Neural cell (in vitro differentiated cells): ENCODE measurements at regions not wholly inside any gene's neighbourhood (a gene's known extent, or its start where the extent isn't known, plus 50 kb on each side); places are given as distances from the start of the nearest gene placed in this dataset.

ENCODE experiments used
- CTCF ChIP-seq: fragments of 450-650 bp; IDR thresholded peaks from 2 replicates; pipeline ENCODE4 v1.5.1; 2014; ENCODE audit warnings: antibody characterized with exemption, mild to moderate bottlenecking, moderate library complexity; ENCODE audit not compliant: poor library complexity, severe bottlenecking
- EP300 ChIP-seq: fragments of 450-650 bp; conservative IDR thresholded peaks from 2 replicates; pipeline ENCODE4 v1.6.1; 2014; ENCODE audit warnings: antibody characterized with exemption, mild to moderate bottlenecking, moderate library complexity; ENCODE audit not compliant: poor library complexity, severe bottlenecking
- EZH2 ChIP-seq: fragments of 200-600, 300-800 bp; shearing (Covaris generic), sonication (generic); IDR thresholded peaks from 2 replicates; pipeline ENCODE4 v1.6.1; 2014; ENCODE audit warnings: antibody characterized with exemption, low read length, borderline replicate concordance, mild to moderate bottlenecking; ENCODE audit not compliant: insufficient read depth, poor library complexity, severe bottlenecking
- MXI1 ChIP-seq: fragments of 450-650 bp; conservative IDR thresholded peaks from 2 replicates; pipeline ENCODE4 v1.6.1; 2014; ENCODE audit warnings: antibody characterized with exemption, mild to moderate bottlenecking; ENCODE audit not compliant: poor library complexity, severe bottlenecking
- POLR2AphosphoS5 ChIP-seq: IDR thresholded peaks from 2 replicates; pipeline ENCODE4 v1.6.1; 2012
- RAD21 ChIP-seq: fragments of 450-650 bp; conservative IDR thresholded peaks from 2 replicates; pipeline ENCODE4 v1.6.1; 2014; ENCODE audit warnings: antibody characterized with exemption, mild to moderate bottlenecking, moderate library complexity
- REST ChIP-seq: IDR thresholded peaks from 2 replicates; pipeline ENCODE4 v1.6.1; 2012; ENCODE audit warnings: borderline replicate concordance
- SMC3 ChIP-seq: fragments of 450-650 bp; conservative IDR thresholded peaks from 2 replicates; pipeline ENCODE4 v1.6.1; 2014; ENCODE audit warnings: antibody characterized with exemption, mild to moderate bottlenecking, moderate library complexity; ENCODE audit not compliant: poor library complexity
- TAF1 ChIP-seq: IDR thresholded peaks from 2 replicates; pipeline ENCODE4 v1.6.1; 2012; ENCODE audit warnings: low read depth

GRCh38 chr2:51734115-51734514 lies 702.2 kb upstream of the NRXN1 start:
- TF ChIP-seq SMC3, result no peak
- no peak for TF ChIP-seq CTCF
- no peak for TF ChIP-seq TAF1
- no peak for TF ChIP-seq POLR2AphosphoS5
- TF ChIP-seq EZH2, result no peak
- TF ChIP-seq MXI1, result no peak
- TF ChIP-seq EP300, result no peak
- no peak for TF ChIP-seq REST
- no peak for TF ChIP-seq RAD21
